HT1080 (cell line): ENCODE measurements at regions not wholly inside any gene's neighbourhood (a gene's known extent, or its start where the extent isn't known, plus 50 kb on each side); places are given as distances from the start of the nearest gene placed in this dataset.
A peak's percentile ranks its signal among the peaks of the same experiment; 100 is the strongest.
"Not testable (repeated sequence)": the region's sequence is repeated elsewhere in the genome, so short reads cannot be mapped to it uniquely, and the experiment has no call there.

ENCODE experiments used
- DNase-seq: peaks from one replicate; pipeline ENCODE4 v3.0.0-alpha.2; 2015; ENCODE audit warnings: low read depth

- peak; percentile 11 for DNase-seq
Observed at GRCh38 chr1:10867138-10867721, 70.8 kb upstream of the CASZ1 start.

- no peak for DNase-seq
Observed at GRCh38 chr1:10867914-10868598, 71.6 kb upstream of the CASZ1 start.

GRCh38 chr1:10868599-10868965 lies 72.1 kb upstream of the CASZ1 start:
- no peak for DNase-seq

DNA sequence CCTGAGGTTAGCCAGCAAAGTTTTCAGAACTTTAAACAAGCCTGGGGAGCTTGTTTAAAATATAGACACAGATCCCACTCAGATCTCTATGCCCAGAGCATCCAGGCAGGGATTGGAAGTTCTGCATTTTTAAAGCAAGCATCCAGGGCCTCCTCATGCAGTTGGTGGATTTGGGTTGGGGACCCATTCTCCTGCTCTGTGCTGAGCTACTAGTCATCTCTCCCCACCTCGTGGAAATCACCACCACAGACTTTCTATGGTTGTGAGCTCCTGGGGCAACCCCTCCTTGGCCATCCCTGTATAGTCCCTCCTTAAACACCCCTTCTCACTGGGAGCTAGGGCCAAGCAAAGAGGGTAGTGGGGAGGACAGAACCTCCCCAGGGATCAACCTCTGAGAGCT lies 73.5 kb upstream of the CASZ1 start:
- DNase-seq = no peak

- DNase-seq = no peak
Observed at GRCh38 chr1:10870493-10871096, 74.1 kb upstream of the CASZ1 start.

DNA sequence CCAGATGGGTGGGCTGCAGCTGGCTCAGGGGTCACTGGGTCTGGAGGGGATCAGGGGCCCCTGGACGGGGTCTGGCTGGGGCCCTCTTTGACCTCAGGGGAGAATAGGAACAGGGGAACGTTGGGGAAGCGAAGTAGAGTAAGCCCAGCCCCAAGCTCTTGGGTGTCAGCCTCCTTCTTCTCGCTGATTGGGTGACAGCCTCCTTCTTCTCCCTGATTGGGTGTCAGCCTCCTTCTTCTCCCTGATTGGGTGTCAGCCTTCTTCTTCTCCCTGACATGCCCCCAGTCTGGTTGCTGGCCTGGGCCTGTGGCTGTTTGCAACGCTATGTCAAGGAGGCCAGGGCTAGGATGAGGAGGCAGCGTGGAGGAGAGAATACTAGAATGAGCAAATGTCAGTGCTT lies 76.7 kb upstream of the CASZ1 start:
- DNase-seq = no peak

GRCh38 chr1:10874351-10874750 lies 77.9 kb upstream of the CASZ1 start:
- no peak for DNase-seq

- DNase-seq = no peak
Observed at GRCh38 chr1:10877894-10878293, 81.4 kb upstream of the CASZ1 start.

- DNase-seq = no peak
Observed at GRCh38 chr1:10878469-10878868, 82.0 kb upstream of the CASZ1 start.

DNA sequence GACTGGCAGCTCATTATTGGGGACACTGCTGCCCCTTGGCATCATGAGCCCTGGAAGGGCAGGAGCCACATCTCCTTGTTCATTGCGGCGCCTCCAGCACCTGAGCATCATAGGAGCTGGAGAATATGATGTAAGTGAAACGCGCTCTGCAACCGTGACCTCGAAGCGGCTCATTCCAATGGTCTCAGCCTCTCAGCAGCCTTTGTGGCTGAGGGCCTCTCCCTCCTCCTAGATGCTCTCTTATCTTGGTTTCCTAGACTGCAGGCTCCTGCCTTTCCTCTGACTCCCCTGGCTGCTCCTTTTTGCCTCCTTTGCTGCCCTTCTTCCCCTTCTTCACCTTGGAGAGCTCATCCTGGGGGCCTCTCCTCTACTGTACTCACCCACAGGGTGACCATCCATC lies 83.6 kb upstream of the CASZ1 start:
- DNase-seq = no peak

DNA sequence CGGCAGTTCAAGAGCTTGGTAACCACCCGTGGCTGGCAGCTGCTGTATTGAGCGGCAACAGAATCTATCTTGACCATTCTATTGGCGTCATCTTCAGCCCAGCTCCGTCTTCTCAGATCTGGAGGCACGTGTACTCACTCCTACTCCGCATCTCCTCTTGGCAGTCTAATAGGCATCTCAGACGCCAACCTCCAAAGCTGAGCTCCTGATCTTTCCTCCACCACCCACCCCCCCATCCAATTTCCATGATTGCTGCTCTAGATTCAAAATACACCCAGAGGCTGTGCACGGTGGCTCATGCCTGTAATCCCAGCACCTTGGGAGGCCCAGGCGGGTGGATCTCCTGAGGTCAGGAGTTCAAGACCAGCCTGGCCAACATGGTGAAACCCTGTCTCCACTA lies 84.6 kb upstream of the CASZ1 start:
- no peak for DNase-seq

DNA sequence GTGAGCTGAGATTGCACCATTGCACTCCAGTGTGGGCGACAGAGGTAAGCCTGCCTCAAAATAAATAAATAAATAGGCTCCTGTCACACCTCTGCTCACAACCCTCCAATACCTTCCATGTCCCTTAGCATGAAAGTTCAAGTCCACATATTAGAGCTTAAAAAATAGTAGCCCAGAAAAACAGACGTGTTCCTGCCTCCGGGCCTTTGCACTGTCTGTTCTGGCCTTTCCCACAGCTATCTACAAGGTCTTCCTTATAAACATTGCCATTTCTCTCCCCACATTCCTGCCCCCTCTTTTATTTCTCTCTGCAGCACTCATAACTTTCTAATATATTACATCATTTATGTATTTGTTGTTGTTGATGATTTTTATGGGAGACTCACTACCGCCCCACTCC lies 85.6 kb upstream of the CASZ1 start:
- no peak for DNase-seq

DNA sequence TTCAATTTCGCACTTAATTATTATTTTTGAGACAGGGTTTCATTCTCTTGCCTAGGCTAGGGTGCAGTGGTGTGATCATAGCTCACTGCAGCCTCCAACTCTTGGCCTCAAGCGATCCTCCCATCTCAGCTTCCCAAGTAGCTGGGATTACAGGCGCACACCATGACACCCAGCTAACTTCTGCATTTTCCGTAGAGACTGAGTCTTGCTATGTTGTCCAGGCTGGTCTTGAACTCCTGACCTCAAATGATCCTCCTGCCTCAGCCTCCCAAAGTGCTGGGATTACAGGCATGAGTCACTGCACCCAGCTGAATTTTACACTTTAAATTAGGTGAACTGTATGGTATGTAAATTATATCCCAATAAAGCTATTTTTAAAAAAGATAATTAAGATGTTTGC lies 90.6 kb upstream of the CASZ1 start:
- DNase-seq = not testable (repeated sequence)

GRCh38 chr1:10888291-10888690 lies 91.8 kb upstream of the CASZ1 start:
- no peak for DNase-seq

DNA sequence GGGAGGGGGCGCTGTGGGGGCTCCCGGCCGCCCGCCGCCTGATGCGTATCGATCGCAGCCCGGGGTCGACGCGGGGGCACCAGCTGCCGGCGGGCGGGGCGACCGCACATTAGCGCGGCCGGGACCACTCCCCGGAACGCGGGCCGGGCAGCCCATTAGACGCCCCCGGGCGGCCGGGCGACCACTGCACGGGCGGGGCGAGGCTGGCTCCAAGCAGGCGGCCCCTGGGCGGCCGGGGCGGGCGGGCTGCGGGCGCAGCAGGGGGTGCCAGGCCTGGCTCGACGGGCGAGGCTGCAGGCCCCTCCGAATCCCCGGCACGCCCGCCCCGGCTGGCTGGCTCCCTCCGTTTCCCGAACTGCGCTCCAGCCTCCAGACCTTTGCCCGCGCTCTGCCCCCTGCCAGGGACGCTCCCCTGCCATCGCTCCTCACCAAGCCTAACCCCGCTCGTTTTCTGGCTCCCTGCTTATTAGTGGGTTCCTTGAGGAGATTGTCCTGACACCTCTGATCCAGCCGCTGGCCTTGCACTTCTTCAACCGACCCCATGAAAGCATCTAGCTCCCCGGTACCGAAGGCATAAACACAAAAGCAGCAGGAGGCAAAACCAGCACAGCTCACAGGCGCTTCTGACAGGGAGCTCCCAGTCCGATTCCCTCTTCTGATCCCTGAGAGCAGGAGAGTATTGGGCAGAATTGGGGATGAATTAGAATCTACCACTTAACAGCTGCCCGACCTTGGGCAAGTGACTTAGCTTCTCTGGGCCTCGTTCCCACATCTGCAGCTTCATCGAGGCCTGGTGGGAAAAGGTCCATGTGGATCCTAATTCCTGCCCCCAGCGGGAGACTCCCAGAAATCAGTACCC lies 92.6 kb upstream of the CASZ1 start:
- no peak for DNase-seq

DNA sequence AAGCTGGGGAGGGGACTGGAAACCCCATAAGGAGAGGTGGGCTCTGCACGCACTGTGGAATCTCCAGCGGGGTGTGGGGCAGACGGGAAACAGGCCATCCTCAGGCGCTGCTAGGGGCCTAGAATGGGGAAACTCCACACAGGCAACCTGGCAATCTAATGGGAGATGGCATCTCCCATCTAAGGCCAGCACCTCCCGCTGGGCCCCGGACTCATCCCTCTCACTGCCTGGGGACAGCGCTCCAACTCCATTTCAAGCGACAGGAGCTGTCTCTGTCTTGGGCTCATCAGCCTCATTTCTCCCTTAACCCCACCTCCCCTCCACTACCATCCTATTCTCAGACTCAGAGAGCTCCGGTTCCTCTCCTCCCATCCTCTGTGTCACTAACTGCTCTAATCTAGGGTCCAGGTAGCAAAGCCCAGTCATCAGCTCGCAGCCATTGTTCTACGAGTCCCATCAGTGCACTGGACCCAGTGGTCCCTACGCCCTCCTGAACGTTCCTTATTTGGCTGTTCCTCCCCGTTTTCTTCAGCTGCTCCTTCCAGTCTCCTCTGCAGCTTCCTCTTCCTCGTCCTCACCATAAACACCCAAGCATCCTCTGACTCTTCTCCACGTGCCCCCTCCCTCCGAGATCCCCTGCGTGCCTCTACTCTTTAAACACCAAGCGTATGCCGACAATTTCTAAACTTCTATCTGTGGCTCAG lies 93.4 kb upstream of the CASZ1 start:
- no peak for DNase-seq

DNA sequence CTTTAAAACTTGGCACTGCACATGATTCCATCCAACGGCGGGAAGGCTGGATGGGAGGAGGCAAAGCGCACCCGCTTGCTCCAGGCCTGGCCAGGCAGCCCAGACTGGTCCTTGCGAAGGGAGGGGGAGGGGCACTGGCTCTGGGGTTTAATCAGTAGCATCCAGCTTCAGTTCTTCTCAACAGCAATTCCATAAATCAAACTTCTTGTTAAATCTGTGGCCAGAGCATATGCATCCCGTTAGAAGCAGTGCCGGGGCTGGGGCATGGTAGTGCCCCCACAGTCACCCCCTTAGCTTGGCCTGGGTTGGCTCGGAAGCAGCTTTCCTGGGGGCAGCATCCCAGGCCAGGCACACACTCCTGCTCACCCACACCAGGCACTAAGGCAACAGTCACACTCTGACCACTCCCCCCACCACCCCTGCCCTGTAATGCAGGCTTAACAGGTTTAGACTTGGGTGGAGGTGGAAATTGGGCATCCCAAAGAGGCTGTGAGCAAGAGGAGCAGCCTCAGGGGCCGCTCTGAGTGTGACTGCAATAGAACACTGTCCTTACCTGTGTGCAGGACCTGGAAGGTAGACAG lies 94.1 kb upstream of the CASZ1 start:
- no peak for DNase-seq

DNA sequence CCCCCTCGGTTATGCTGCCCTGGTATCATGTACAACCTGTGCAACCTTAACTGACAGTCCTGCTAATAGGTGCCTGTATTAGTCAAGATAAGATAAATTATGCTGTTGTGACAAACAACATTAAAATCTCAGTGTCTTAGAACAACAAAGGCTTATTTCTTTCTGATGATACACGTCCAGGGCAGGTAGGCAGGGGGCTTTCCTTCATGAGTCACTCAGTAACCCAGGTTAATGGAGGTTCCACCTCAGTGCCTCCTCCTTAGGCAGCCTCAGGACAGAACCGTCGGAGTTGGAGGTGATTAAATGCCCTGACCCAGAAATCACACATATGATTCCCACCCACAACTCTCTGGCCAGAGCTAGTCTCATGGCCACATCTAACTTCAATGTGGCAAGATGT lies 94.6 kb upstream of the CASZ1 start:
- no peak for DNase-seq

DNA sequence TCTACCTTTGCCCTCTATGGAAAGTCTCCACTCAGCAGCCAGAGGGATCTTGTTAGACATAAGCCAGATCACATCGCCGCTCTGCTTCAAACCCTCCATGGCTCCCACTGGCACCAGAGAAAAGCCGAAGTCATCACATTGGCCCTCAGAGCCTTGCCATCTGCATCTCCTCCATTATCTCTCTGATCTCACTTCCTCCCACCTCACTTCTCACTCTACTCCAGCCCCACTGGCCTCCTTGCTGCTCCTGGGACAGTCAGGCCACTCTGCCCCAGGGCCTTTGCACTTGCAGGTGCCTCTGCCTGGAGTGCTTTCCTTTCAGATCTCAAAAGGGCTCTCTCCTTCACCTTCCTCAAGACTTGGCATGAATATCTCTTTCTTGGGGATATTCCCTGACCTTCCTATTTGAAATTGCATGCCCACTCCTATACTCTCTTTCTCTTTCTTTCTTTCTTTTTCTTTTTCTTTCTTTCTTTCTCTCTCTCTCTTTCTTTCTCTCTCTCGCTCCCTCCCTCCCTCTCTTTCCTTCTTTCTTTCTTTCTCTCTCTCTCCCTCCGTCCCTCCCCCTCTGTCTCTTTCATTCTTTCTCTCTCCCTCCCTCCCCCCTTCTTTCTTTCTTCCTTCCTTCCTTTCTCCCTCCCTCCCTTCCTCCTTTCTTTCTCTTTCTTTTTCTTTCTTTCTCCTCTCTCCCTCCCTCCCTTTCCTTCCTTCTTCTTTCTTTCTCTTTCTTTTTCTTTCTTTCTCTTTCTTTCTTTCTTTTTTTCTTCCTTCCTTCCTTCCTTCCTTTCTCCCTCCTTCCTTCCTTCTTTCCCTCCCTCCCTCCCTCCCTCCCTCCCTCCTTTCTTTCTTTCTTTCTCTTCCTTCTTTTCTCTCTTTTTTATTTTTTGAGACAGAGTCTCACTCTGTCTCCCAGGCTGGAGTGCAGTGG lies 96.0 kb upstream of the CASZ1 start:
- DNase-seq = no peak

GRCh38 chr1:10895621-10896020 lies 99.2 kb upstream of the CASZ1 start:
- DNase-seq = no peak
